NCI-H748 treated with DMSO at 0.1 percent for 48 hours (cell line): ENCODE measurements at regions not wholly inside any gene's neighbourhood (a gene's known extent, or its start where the extent isn't known, plus 50 kb on each side); places are given as distances from the start of the nearest gene placed in this dataset.

Source experiments
- DNase-seq: peaks from one replicate; lab custom pipeline; 2025; lab: John Stamatoyannopoulos, UW

DNA sequence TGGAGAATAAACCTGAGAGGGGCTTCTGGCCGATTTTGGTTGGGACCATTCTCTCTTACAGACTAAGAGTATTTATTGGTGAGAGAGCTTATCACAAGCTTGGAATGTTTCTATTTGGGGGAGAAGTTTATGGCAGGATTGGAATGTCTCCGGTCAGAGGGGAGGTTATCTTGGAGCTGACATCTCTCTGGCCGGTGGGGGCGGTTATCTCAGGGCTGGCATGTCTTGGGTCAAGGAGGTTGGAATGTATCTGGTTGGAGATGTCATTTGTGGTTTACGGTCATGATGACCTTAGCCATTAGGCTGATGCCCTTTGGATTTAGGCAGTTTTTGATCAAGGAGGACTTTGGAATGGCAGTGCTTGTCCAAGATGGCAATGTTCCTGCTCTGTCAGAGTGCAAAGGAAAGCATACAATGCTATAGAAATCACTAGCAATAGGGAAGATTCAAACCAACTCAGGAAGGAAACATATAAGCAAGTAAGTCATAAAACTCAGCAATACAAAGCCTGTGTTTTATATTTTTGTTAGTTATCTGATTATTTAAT is 362.4 kb upstream of the LRATD1 start:
- DNase-seq, result no peak

DNA sequence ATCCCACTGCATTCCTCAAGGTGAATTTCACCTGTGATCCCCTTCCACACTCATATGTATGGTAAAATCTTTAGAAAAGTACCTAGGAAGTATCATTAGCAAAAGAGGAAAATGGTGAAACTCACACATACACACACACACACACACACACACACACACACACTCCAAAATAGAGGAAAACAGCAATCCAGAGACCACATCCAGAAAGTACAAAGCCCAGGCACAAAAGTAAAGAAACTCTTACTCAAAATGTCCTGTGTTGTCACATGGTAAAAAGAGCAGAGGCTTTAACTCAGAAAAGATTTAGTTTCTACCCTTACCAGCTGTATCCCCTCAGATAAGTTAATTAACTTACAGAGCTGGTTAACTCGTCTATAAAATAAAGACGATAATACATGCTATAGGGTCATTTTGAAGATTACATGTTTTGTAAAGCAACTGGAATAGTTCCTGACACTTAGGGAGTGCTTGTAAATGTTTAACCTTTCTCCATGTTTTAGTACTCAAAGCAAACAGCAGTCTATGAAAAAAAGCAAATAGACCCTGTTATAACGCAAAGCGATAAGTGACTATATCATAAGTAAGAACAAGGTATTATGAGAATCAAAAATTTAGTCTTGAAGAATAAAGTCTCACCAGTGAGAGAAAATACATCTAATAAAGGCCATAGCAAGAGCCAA is 360.0 kb upstream of the LRATD1 start:
- DNase-seq, result no peak

DNA sequence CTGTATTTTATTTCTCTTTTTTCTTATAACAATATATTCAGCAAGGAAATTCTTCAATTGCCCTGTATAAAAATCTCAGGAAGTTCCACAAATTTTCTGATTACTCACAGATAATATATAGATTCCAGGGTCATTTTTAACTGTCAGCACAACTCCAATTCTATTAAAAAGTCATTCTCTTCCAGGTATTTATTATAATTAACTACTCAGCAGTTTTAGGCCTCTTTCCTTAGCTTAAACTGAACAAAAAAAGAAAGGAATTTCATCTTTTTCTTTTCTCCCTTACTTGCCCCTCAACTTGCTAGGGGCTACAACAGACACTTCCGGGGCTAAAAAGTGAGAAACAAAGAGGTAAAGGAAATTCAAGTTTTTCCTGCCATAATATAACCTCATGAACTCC is 358.9 kb upstream of the LRATD1 start:
- no peak for DNase-seq

DNA sequence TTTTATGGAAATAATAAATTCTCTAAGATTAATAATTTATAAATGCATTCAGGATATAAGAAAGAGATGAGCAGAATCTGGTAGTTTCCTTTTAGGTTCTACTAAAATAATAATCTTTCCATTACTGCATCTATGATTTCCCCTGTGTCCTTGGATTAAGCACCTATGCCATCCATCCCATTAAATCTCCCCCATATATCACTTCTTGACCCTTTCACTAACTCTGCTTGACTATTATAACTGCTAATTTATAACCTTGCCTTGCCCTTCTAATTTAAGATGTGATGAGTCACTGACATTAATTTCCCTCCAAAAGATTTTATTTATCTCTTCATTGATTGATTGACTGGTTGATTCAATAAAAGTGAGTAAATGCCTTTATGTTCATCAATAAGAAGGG is 348.3 kb upstream of the LRATD1 start:
- DNase-seq, result no peak

DNA sequence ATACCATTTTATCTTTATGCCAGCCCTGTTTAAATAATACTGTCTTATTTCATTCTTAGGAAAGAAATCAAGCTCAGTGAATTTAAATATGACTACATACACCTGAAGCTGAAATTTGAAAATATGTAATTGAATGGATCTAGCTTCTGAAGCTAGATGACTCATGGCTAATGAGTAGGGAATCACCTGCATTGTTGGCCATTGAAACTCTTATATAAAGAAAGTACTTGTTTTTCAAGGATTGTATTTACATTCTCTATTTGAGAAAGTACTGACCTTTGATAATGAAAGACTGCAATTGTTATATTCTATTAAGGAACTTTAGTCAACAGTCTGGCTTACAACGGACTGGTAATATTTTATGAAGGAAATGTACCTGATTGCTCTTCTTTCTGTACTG is 346.7 kb upstream of the LRATD1 start:
- no peak for DNase-seq

DNA sequence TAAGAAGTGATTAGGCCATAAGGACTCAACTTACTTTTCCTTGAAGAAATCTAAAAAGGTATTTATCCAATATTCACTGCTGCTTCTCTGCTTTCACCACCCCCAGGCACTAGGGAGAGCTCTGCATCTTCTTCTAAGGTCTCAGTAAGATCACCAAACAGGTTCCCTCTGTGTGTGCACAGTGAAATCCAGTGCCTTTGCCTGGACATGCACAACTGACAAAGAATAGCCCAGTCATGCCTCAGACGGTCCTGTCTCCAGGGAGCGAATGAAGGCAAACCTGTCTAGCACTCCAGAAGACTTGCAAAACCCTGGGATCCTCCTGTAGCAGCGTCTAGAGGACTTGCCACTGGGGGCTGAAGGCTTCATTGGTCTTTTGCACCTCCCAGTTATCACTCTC is 344.5 kb upstream of the LRATD1 start:
- DNase-seq, result peak; percentile 30

DNA sequence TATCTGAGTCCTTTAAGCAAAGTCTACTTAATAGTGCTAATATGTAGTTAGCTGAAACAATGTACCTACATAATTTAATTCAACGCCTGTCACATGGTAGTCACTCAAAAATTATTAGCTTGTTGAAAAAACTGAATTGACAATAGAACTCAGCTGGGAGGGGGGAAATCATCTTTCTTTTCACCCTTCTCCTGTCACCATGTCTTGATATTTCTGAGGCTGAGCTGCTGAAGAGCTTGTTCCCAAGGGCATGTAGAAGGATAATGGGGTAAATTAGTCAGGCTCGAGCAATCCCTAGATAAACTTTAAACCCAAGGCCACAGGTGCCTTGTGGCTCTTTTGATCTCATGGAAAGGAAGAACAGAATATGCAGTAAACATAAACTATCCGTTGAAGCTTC is 339.6 kb upstream of the LRATD1 start:
- no peak for DNase-seq

DNA sequence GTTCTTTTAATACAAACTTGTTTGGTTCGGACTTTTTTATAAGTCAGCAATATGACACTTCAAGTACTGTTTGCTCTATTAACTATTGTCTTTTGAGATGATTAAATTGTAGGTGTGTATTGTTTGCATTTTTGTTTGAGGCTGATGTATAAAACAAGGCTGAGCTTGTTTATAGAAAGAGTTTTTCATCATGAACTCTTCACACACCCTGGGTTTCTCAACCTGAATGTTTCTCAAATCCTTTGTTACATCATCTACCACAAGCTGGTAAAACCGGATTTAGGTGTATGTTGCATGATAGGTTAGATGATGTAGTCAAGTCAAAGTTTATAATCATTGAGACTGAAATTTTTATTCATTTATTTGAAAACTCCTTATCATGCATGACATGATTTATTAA is 335.2 kb upstream of the LRATD1 start:
- DNase-seq, result no peak

DNA sequence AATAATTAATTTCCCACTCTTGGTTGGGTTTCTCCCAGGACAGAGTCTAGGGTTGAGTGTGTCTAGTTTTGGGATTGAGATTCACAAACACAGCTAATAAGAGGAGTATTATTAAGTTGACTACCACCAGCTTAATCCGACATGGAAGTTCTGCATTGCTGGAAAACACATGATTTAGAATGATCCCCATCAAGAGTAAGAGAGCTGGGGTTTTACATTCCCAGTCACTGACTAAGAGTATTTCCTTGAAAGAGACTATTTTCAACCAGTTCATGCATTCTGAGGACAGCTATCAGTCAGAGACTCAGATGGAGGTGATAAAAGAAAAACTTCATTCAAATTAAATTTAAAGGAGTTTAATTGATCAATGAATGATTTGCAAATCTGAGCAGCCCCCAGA is 334.6 kb upstream of the LRATD1 start:
- DNase-seq, result no peak

DNA sequence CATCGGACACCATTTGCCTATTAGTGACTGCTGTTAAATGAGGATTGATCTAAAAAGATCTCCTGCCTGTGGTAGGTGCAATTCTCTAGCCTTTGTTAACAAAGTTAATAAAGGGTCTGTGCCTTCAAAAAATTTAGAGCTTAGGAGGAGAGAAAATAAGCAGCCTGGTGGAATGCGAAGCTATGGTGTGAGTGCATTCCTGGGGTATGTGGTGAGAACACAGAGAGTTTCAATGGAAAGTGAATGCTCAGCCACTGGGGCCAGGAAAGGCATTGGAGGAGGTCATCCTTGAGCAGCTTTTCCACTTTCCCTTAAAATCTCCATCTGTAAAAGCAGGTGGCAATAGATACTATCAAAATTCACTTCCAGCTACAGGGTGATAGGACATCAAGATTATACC is 331.2 kb upstream of the LRATD1 start:
- DNase-seq, result no peak

DNA sequence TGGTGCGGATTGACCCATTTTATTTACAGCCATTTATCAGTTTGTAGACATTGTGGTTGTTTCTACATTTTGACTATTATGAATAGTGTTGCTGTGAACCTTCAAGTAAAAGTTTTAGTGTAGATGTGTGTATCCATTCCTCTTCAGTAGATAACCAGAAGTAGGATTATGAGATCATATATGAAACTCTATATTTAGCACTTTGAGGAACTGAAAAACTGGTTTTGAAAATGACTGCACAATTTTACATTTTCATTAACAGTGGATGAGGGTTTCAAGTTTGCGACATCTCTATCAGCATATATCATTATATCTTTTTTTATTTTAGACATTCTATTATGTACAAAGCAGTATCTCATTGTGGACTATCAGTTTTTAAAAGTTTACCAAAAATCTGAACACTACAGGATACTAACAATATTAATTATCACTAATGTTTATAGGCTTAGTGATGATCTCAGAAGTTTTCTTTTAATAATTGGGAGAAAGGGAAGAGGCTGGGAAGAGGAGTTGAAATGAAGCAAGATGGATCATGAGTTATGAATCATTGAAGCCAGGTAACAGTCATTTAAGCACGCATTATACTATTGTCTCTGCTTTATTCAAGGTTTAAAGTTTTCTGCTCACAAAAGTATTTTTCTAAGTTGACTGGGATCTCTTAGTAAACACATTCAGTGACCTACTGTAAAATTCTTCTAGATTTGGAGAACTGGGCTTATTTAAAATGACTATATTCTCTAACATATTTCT is 329.0 kb upstream of the LRATD1 start:
- no peak for DNase-seq

DNA sequence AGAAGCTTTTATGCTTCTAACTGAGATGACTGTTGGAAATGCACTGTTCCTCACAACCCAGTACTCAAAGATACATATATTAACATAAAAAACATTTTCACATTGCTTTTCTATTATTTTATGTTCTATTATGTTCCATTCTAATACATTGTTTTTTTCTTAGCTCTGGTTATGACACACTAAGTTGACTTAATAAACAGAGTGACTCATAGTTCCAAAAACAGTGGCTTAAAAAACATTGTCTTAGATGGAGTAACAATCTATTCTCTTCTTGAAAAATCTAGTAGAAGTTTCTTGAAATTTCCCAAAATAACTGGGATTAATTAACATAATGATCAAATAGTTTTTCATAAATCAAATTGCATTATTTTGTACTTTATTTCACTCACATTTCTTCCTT is 328.2 kb upstream of the LRATD1 start:
- no peak for DNase-seq

DNA sequence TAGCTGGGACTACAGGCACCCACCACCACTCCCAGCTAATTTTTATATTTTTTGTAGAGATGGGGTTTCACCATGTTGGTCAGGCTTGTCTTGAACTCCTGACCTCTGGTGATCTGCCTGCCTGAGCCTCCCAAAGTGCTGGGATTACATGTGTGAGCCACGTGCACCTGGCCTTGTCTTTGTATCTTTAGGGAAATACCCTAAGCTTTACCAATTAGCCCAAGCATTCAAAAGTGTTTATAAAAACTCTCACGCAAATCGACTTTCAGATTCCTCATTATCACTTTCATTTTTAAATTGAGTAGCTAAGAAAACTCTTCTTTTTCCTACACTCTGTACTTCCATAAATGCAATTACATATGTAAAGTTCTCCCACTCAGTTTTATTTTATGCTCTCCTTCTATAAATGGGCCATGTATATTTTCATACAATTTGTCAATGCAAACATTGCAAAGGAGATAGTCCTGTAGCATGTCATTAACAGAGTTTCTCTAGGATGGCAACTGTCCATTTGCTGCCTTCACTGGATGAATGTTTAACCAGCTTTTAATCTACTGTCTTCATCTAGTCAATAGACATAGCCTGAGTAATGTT is 326.2 kb upstream of the LRATD1 start:
- DNase-seq, result no peak

DNA sequence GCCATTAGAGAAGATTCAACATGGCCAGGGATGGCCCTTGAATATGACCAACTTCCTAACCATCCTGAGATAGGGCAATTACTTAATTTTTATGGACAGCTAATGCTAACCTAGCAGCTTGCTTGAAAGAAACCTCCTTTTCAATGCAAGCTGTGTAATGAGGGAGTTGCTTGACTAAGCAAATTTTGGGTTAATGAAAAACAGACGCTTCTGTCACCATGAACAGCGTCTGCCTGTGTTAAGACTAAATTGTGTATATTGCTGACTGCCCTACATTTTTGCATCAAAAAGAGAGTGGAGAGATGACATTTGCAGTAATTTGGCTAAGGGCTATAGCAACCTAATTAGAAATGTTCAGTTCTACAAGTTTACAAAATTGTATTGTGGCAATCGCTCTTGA is 319.2 kb upstream of the LRATD1 start:
- DNase-seq, result no peak

DNA sequence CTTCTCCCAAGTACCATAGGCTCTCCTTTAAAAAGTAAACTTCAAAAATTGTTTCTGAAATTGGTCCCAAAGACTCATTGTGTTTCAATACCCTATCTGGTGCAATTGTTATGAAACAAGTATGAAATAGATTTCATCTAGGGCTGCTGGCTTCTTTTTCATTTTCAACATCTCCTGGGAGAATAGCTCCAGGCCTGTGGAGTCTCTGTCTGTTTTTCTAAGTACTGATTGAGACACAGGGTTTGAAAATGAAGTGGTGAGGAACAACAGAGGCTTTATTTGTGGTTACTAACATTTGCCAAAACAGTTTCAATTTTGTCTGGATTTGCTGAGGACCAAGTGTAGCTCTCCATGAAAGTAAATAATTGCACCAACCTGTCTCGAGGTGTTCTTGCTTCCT is 315.9 kb upstream of the LRATD1 start:
- no peak for DNase-seq

DNA sequence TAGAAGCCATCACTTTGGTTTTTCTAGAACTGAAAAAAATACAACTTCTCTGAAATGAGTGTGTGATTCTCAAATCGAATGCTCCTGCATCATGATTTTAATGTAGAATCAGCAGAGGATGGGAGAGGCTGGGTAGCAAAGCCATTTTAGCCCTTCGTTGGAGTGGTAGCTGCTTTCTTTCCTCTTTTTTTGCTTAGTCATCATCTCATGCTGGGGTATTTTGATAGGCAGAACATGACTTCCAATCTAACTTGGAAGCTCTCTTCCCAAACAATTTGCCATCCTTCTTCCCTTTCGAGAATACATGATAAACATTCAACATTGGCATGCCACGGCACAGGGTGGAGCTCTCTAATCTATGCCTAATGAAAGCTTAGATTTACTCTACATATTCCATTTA is 311.2 kb upstream of the LRATD1 start:
- DNase-seq, result no peak

DNA sequence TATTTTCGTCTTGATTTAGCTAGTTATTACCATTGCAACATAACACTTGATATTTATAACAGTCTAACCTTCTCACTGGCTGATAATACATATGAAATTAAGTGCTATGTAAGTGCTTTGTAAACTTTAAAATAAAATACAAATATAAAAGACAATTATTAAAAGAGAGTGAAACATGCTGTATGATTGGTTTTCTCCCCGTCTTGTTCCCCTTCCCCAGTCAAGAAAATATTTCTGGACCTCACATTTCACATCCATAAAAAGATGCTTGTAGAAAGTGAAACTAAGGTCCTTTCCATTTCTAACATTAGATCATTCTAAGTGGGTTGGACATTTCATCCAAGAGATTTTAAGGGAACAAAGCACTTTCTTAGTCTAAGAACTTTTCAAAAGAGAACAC is 310.2 kb upstream of the LRATD1 start:
- DNase-seq, result no peak

DNA sequence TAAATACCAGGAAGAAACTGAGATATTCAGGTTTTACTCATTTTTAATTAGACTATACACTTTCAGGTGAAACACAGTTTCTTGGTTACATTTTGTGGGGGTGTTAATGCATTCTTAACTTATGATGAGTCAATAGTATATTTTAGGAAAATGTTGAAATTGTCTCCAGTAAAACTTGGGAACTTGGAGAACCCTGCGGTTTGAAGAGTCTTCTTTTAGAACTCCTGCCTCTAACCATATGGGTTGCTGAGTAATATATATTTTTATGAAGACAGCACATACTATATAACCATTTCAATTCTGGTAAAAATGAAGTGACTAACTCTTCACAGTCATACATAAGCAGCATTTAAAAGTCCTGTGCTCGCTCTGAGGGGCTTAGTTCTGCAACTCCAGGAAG is 308.2 kb upstream of the LRATD1 start:
- DNase-seq, result no peak

DNA sequence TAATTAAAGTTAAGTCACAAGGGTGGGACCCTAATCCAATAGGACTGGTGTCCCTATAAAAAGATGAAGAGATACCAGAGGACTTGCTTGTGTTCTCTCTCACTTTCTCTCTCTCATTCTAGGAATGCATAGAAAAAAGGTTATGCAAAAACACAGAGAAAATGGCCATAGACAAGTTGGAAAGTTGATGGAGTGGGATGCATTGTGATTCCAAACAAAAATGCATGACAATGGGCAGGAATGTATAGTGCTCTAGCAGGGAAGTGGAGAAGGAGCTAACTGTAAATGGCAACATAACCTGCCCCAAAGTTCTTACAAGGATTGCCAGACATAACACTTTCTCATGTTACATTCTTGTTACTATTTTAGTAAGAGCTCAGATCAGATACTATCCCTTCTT is 301.6 kb upstream of the LRATD1 start:
- DNase-seq, result no peak

DNA sequence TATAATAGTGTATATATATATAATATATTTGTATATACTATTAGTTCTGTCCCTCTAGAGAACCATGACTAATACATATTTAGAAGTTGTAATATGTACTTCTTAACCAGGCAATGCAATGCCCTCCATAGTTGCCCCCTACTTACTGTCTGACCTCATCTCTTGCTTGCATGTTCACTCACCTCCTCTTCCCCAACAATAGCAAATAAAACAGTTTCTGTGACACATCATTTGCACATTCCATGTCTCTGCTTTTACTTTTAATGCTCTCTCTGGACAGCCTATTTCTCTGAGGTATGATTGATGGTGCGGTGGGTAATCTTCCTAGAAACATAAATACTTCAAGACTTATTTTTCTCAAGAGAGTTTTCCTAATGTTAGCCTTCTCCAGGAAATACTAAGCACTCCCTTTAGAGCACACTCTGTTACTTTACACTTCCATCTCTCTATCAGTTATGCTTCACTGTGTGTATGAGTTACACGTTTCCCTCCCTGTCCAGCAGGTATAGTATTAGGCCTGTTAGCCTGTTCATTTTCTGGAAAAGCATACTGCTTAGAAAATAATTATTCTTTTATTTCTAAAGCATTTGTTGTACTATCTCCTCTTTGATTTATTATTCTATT is 295.6 kb upstream of the LRATD1 start:
- no peak for DNase-seq

DNA sequence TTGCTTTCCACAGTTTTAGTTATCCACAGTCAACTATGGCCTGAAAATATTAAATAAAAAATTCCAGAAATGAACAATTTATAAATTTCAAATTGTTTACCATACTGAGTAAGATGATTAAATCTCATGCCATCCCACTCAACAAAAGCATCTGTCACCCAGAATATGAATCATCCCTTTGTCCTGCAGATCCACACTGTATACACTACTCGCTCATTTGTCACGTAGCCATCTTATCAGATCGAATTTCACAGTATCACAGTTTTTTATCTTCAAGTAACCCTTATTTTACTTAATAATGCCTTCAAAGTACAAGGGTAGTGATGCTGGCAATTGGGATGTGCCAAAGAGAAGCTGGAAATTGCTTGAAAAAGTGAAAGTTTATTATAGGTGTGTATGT is 291.8 kb upstream of the LRATD1 start:
- DNase-seq, result peak; percentile 6

DNA sequence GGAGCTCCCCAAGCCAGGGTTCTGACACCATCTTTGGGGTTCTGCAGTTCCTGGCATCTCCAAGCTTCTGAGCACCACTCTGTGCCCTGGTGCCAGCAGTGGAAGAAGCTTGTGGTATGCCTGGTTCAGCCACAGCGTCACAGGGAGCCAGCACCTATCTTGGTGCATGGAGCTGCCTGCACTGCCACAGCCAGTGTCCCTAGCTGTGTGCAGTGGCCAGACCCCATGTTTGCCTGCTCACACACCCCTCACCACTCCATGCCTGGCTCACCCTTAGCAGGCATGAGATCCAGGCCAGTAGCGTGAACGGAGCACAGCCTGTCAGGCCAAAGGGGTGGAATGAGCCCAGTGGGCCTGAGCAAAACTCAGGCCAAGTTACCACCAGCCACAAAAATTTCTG is 290.2 kb upstream of the LRATD1 start:
- no peak for DNase-seq

DNA sequence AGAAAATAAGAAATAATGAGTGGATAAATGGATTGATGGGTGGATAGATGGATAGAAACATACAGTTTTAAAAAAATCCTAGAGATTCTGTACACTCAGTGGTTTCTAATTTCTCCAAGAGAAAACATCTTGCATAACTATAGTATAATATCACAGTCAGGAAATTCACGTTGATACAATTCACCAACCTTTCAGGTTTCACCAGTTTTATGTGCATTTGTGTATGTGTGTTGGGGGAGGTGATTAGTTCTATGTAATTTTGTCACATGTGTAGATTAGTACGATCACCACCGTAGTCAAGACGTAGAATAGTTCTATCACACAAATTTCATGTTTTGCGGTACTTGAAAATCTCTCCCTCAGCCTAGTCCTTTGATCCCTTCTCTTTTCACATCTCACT is 288.2 kb upstream of the LRATD1 start:
- no peak for DNase-seq
